ENCODE measurements at regions not wholly inside any gene's neighbourhood (a gene's known extent, or its start where the extent isn't known, plus 50 kb on each side); places are given as distances from the start of the nearest gene placed in this dataset.

GRCh38 chr12:97016163-97016562 lies 109.1 kb downstream of the NEDD1 start:
- no peak for DNase-seq
- H4K20me1 ChIP-seq (ENCODE audit: insufficient read depth, low read length) = no peaks in the 10 kb centered on the region
- H2AFZ ChIP-seq (ENCODE audit: low read length) = no peak overlapping the region
- no peak for TF ChIP-seq EZH2 (optimal IDR thresholded peaks at IDR 0.05; ENCODE audit: low read depth, low read length)
- TF ChIP-seq EZH2phosphoT487 (IDR thresholded peaks at IDR 0.05; ENCODE audit: low read length) = no peak
- no peak for TF ChIP-seq CTCF (IDR thresholded peaks at IDR 0.05; ENCODE audit: low read length)
- H3K36me3 ChIP-seq (replicated peaks; ENCODE audit: insufficient read depth, low read length) = no peaks in the 10 kb centered on the region
- H3K9me3 ChIP-seq (replicated peaks; ENCODE audit: insufficient read depth, low read length) = no peaks in the 10 kb centered on the region
- H3K4me2 ChIP-seq (ENCODE audit: low read depth, low read length) = no peak overlapping the region
- H3K4me1 ChIP-seq (ENCODE audit: low read length) = no peaks in the 10 kb centered on the region
- no peak overlapping the region for H3K9ac ChIP-seq (ENCODE audit: low read length)
- H3K4me3 ChIP-seq (ENCODE audit: low read length) = no peak overlapping the region
- H3K27ac ChIP-seq (ENCODE audit: low read length) = no peak overlapping the region
- no peaks in the 10 kb centered on the region for H3K27me3 ChIP-seq (replicated peaks; ENCODE audit: insufficient read depth, low read length)
- no peaks in the 10 kb centered on the region for H3F3A ChIP-seq (ENCODE audit: insufficient read depth, low read length)
- H3K9me2 ChIP-seq (replicated peaks; ENCODE audit: insufficient read depth, low read length) = no peaks in the 10 kb centered on the region
- no peaks in the 10 kb centered on the region for H3K79me2 ChIP-seq (ENCODE audit: low read length)

GRCh38 chr12:97017213-97017612 lies 110.2 kb downstream of the NEDD1 start:
- Histone ChIP-seq H3K9me3 (replicated peaks; ENCODE audit: insufficient read depth, low read length) (no peaks in the 10 kb centered on the region), H3K79me2 (ENCODE audit: low read length) (no peaks in the 10 kb centered on the region), H3K27ac (ENCODE audit: low read length) (no peak overlapping the region), H3K36me3 (replicated peaks; ENCODE audit: insufficient read depth, low read length) (no peaks in the 10 kb centered on the region), H3K27me3 (replicated peaks; ENCODE audit: insufficient read depth, low read length) (no peaks in the 10 kb centered on the region), H3F3A (ENCODE audit: insufficient read depth, low read length) (no peaks in the 10 kb centered on the region), H2AFZ (ENCODE audit: low read length) (no peak overlapping the region), H3K4me2 (ENCODE audit: low read depth, low read length) (no peak overlapping the region), H3K9me2 (replicated peaks; ENCODE audit: insufficient read depth, low read length) (no peaks in the 10 kb centered on the region), H3K4me1 (ENCODE audit: low read length) (no peaks in the 10 kb centered on the region), H3K4me3 (ENCODE audit: low read length) (no peak overlapping the region), H3K9ac (ENCODE audit: low read length) (no peak overlapping the region), H4K20me1 (ENCODE audit: insufficient read depth, low read length) (no peaks in the 10 kb centered on the region)
- no peak for DNase-seq
- TF ChIP-seq EZH2 (optimal IDR thresholded peaks at IDR 0.05; ENCODE audit: low read depth, low read length) = no peak
- no peak for TF ChIP-seq CTCF (IDR thresholded peaks at IDR 0.05; ENCODE audit: low read length)
- TF ChIP-seq EZH2phosphoT487 (IDR thresholded peaks at IDR 0.05; ENCODE audit: low read length) = no peak

- Histone ChIP-seq H3K9me3 (replicated peaks; ENCODE audit: insufficient read depth, low read length) (no peaks in the 10 kb centered on the region), H3K4me1 (ENCODE audit: low read length) (no peaks in the 10 kb centered on the region), H3K36me3 (replicated peaks; ENCODE audit: insufficient read depth, low read length) (no peaks in the 10 kb centered on the region), H3K9me2 (replicated peaks; ENCODE audit: insufficient read depth, low read length) (no peaks in the 10 kb centered on the region), H3K4me2 (ENCODE audit: low read depth, low read length) (no peak overlapping the region), H3K79me2 (ENCODE audit: low read length) (no peaks in the 10 kb centered on the region), H2AFZ (ENCODE audit: low read length) (no peak overlapping the region), H3K4me3 (ENCODE audit: low read length) (no peak overlapping the region), H3K9ac (ENCODE audit: low read length) (no peak overlapping the region), H3K27me3 (replicated peaks; ENCODE audit: insufficient read depth, low read length) (no peaks in the 10 kb centered on the region), H3F3A (ENCODE audit: insufficient read depth, low read length) (no peaks in the 10 kb centered on the region), H3K27ac (ENCODE audit: low read length) (no peak overlapping the region), H4K20me1 (ENCODE audit: insufficient read depth, low read length) (no peaks in the 10 kb centered on the region)
- no peak for DNase-seq
- no peak for TF ChIP-seq CTCF (IDR thresholded peaks at IDR 0.05; ENCODE audit: low read length)
- TF ChIP-seq EZH2phosphoT487 (IDR thresholded peaks at IDR 0.05; ENCODE audit: low read length) = no peak
- TF ChIP-seq EZH2 (optimal IDR thresholded peaks at IDR 0.05; ENCODE audit: low read depth, low read length) = no peak
Measured at GRCh38 chr12:97022536-97023230, 115.6 kb downstream of the NEDD1 start.

Data from MM.1S (cell line).